GM12892 (cell line): ENCODE measurements at regions not wholly inside any gene's neighbourhood (a gene's known extent, or its start where the extent isn't known, plus 50 kb on each side); places are given as distances from the start of the nearest gene placed in this dataset.

ENCODE experiments used
- POLR2A ChIP-seq: IDR thresholded peaks from 2 replicates; pipeline ENCODE4 v1.6.1; 2011; ENCODE audit warnings: low read depth, low read length, control low read depth
- TAF1 ChIP-seq: IDR thresholded peaks from 2 replicates; pipeline ENCODE4 v1.6.1; 2011; ENCODE audit warnings: low read depth, mild to moderate bottlenecking, control low read depth, low read length, borderline replicate concordance

DNA sequence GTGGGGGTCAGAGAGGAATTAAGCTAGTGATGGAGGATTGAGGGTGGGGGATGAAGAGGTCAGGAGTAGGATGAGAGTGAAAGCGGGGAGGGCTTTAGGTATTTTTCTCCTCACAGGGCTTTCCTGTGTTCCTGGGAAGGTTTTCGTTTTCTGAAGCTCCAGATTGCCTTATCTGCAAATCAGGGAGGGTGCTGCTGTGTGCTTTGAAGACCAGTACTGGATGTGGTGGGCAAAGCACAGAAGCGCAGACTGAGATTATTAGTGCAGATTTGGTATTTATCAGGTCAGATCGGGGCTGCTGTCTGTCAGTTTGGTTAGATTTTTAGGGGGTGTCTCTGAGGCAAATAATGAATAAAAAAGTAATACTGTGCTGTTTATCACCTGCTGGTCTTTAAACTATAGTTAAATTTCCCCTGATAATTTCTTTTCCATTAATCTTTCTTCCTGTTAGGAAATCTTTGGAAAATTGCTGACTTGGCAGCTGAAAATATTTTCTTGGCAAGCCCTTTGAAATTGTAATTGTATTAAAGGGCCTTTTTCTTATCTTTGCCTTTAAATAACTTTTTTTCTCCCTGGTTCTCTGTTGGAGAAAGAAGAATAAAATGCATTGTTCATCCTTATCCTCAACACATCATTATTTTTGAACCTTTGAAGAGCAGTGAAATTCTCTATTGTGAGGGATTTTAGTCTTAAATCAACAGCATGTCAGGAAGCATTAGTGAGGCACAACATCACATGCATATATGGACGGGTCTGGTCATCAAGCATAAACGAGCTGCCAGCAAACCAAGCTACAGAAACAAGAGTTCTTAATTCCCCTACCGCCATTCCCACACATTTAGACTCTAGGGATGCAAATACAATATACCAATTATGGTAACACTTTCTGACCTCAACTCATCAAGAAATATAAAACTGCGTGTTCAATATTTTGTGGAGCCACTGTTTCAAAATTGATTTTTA, 139.6 kb downstream of the S1PR1 start:
- TF ChIP-seq TAF1, result no peak
- no peak for TF ChIP-seq POLR2A
